ENCODE measurements at regions not wholly inside any gene's neighbourhood (a gene's known extent, or its start where the extent isn't known, plus 50 kb on each side); places are given as distances from the start of the nearest gene placed in this dataset.

DNA sequence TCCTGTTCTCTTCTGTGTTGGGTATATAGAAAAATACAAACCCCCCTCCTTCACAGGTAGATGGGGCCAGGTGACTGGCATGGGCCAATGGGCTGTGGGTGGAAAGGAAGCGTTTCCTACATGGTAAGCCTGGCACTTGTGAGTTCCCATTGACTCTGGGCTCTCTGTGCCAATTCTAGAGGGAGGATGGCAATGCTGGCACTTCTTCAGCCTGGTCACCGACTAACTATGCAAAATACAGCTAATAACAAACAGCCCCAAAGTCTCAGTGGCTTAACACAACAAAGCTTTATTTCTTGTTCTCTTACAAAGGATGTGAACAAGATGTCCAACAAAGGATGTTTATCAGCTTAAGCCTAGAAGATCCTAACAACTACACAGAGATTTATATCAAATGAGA lies 258.1 kb downstream of the SYK start:
- no peak for DNase-seq
- Mint-ChIP-seq H3K4me1 (peaks cover 22% of the 10 kb centered on the region), H3K4me3 (no peak overlapping the region), H3K27ac (no peak overlapping the region), H3K27me3 (ENCODE audit: low read depth, poor library complexity) (no peaks in the 10 kb centered on the region), H3K9me3 (peaks cover 12% of the 10 kb centered on the region), H3K36me3 (ENCODE audit: low read depth) (no peaks in the 10 kb centered on the region)
- TF ChIP-seq, protein P1, sequence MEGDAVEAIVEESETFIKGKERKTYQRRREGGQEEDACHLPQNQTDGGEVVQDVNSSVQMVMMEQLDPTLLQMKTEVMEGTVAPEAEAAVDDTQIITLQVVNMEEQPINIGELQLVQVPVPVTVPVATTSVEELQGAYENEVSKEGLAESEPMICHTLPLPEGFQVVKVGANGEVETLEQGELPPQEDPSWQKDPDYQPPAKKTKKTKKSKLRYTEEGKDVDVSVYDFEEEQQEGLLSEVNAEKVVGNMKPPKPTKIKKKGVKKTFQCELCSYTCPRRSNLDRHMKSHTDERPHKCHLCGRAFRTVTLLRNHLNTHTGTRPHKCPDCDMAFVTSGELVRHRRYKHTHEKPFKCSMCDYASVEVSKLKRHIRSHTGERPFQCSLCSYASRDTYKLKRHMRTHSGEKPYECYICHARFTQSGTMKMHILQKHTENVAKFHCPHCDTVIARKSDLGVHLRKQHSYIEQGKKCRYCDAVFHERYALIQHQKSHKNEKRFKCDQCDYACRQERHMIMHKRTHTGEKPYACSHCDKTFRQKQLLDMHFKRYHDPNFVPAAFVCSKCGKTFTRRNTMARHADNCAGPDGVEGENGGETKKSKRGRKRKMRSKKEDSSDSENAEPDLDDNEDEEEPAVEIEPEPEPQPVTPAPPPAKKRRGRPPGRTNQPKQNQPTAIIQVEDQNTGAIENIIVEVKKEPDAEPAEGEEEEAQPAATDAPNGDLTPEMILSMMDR (IDR thresholded peaks at IDR 0.05), result no peak

DNA sequence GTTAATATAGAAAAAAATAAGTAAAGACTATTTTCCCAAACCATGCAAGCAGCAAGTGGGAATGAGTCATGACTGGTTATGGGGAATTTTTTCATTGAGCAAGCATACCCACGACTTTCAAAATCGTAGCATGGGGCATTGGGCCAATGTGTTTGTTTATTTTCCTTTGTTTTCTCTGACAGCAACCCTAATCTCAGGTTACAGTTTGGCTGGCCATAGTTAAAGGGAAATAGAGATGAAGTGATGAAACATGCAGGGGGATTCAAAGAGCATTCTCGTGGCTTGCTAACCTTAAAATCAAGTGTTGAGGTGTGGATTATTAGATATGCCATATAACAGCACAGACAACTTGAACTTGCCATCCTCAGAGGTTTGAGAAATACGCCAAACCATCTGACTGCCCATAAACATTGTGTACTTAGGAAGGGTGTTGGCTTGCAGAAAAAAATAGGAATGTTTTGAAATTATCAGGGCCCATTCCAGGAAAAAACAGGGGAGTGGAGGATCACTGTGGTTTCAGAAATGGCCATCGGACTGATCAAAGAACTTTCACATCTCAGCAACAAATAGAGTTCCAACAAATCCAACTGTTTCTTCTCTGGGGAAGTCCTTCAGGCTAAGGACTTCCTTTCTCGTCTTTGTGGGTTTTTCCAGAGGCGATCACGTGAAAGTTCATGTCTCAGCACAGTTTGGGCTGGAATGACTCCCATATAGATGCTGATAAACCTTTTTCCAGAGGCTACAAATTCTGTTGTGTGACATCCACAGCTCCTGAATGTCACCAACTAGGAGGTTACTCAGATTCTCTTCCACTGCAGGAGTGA lies 259.1 kb downstream of the SYK start:
- Mint-ChIP-seq H3K36me3 (ENCODE audit: low read depth) (no peaks in the 10 kb centered on the region), H3K27me3 (ENCODE audit: low read depth, poor library complexity) (no peaks in the 10 kb centered on the region), H3K9me3 (peaks cover 12% of the 10 kb centered on the region), H3K27ac (peak overlapping the region; percentile 7), H3K4me1 (peaks cover 22% of the 10 kb centered on the region), H3K4me3 (peak overlapping the region; percentile 0)
- TF ChIP-seq, protein P1 (IDR thresholded peaks at IDR 0.05), result no peak
- DNase-seq, result no peak

DNA sequence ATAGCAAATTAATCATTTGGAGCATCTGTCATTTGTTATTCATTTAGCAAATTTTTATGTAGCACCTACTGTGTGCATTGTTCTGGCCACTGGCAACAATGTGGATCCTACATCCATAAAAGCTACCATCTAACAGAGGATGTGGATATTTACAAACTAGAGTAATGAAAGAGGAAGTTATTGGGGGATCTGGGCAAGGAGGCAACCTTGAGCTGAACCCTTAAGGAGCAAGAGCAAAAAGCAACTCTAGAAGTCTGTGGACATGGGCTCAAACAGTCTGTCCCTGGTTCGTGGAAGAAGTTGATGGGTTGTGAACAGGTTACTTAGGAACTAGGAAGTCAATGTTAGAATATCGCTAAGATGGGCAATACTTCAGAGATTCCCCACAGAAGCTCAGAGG lies 259.9 kb downstream of the SYK start:
- no peaks in the 10 kb centered on the region for H3K36me3 Mint-ChIP-seq (ENCODE audit: low read depth)
- H3K27me3 Mint-ChIP-seq (ENCODE audit: low read depth, poor library complexity), result peaks cover 3% of the 10 kb centered on the region
- TF ChIP-seq, protein P1 (IDR thresholded peaks at IDR 0.05), result no peak
- H3K4me3 Mint-ChIP-seq, result no peak overlapping the region
- H3K27ac Mint-ChIP-seq, result peak overlapping the region; percentile 31
- peaks cover 12% of the 10 kb centered on the region for H3K9me3 Mint-ChIP-seq
- DNase-seq, result no peak
- H3K4me1 Mint-ChIP-seq, result peaks cover 22% of the 10 kb centered on the region

DNA sequence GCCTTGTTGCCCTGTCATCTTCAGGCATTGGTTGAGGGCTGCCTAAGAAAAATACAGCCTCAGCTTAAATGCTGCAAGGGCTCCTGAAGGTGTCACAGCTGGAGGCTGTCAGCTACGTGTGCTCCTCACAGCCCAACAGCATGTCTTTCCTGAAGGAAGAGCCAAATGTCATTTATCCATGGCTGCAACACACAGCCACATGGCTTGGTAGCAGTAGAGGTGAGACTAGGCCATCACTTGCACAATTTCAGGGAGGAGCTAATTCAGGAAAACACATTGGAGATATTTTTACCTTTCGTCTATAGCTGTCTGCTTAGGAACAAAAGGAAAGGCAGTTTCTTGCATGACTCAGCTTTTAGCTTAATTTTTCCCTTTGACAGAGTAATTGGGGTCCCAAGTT lies 260.7 kb downstream of the SYK start:
- peaks cover 22% of the 10 kb centered on the region for H3K4me1 Mint-ChIP-seq
- H3K9me3 Mint-ChIP-seq, result peaks cover 12% of the 10 kb centered on the region
- TF ChIP-seq, protein P1 (IDR thresholded peaks at IDR 0.05), result no peak
- no peak for DNase-seq
- H3K27me3 Mint-ChIP-seq (ENCODE audit: low read depth, poor library complexity), result peaks cover 6% of the 10 kb centered on the region
- no peaks in the 10 kb centered on the region for H3K36me3 Mint-ChIP-seq (ENCODE audit: low read depth)
- no peak overlapping the region for H3K27ac Mint-ChIP-seq
- no peak overlapping the region for H3K4me3 Mint-ChIP-seq

DNA sequence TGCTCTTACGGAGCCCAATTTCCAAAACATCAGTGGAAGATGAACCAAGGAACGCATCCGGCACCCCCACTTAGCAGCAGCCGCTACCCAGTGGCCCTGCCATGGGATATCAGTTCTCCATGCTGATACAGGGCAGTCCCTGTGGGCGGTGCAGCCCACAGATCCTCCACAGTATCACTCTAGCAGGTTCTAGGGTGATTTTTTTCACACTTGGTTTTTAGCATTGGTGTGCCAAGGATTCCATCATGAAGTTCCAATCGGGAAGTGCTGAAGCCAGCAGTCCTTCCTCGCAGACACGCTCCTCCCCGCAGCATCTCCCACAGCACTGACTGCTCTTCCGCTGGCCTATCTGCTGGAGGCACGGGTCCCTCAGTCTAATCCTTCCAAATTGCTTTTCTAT lies 261.9 kb downstream of the SYK start:
- peaks cover 22% of the 10 kb centered on the region for H3K4me1 Mint-ChIP-seq
- TF ChIP-seq, protein P1 (IDR thresholded peaks at IDR 0.05), result no peak
- H3K27ac Mint-ChIP-seq, result no peak overlapping the region
- H3K27me3 Mint-ChIP-seq (ENCODE audit: low read depth, poor library complexity), result peaks cover 6% of the 10 kb centered on the region
- H3K9me3 Mint-ChIP-seq, result peaks cover 16% of the 10 kb centered on the region
- no peaks in the 10 kb centered on the region for H3K36me3 Mint-ChIP-seq (ENCODE audit: low read depth)
- H3K4me3 Mint-ChIP-seq, result no peak overlapping the region
- no peak for DNase-seq

All from nephron progenitor cell (in vitro differentiated cells).